ENCODE measurements at regions not wholly inside any gene's neighbourhood (a gene's known extent, or its start where the extent isn't known, plus 50 kb on each side); places are given as distances from the start of the nearest gene placed in this dataset.

GRCh38 chr2:147467441-147467840 lies 377.4 kb upstream of the ACVR2A start:
- H3K4me3 ChIP-seq (ENCODE audit: low read length): no peak overlapping the region
- H3K36me3 ChIP-seq (ENCODE audit: control insufficient read depth, insufficient read depth, low read length): no peaks in the 10 kb centered on the region
- no peaks in the 10 kb centered on the region for H3K4me1 ChIP-seq (ENCODE audit: control insufficient read depth, insufficient read depth, low read length)
- H3K27me3 ChIP-seq (ENCODE audit: control insufficient read depth, insufficient read depth, low read length): no peaks in the 10 kb centered on the region
- no peak overlapping the region for H3K27ac ChIP-seq (ENCODE audit: low read length)
- 71% methylated on average over 1 of the region's 1 CpG for WGBS (ENCODE audit: insufficient coverage)
- DNase-seq: no peak
- H3K9me3 ChIP-seq (replicated peaks; ENCODE audit: control insufficient read depth, low read depth, low read length): no peaks in the 10 kb centered on the region

DNA sequence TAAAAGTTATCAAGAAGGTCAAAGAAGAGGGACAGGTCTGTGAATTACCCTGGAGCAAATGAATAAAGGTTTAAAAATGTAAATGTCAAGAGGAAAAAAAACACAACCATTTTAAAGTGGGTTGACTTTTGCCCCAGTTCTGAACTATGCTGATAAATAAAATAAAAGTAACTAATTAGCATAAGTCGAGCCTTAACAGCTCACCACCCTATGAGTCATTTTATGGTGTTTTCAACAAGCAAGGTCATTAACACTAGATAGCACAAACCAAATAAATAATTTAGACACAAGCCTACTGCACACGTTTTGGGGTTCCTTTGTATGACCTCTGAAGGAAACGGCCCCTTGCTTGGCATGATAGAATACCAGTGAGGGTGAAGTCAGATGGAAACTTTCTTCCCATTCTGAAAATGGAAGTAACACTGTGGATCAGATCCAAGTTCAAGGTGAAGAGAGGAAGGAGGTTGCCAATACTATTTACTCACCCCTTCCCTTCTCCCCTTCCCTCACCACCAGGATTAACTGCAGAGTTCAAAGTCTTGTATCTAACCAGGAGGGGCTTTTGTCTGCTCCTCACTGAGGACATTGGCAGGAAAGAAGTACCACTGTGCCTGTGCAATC lies 380.0 kb upstream of the ACVR2A start:
- Histone ChIP-seq H3K9me3 (replicated peaks; ENCODE audit: control insufficient read depth, low read depth, low read length) (no peaks in the 10 kb centered on the region), H3K27ac (ENCODE audit: low read length) (no peak overlapping the region), H3K4me1 (ENCODE audit: control insufficient read depth, insufficient read depth, low read length) (no peaks in the 10 kb centered on the region), H3K4me3 (ENCODE audit: low read length) (no peak overlapping the region), H3K27me3 (ENCODE audit: control insufficient read depth, insufficient read depth, low read length) (no peaks in the 10 kb centered on the region), H3K36me3 (ENCODE audit: control insufficient read depth, insufficient read depth, low read length) (no peaks in the 10 kb centered on the region)
- DNase-seq: no peak
- WGBS (ENCODE audit: insufficient coverage): no CpG with 5 or more reads among the region's 3 CpGs

DNA sequence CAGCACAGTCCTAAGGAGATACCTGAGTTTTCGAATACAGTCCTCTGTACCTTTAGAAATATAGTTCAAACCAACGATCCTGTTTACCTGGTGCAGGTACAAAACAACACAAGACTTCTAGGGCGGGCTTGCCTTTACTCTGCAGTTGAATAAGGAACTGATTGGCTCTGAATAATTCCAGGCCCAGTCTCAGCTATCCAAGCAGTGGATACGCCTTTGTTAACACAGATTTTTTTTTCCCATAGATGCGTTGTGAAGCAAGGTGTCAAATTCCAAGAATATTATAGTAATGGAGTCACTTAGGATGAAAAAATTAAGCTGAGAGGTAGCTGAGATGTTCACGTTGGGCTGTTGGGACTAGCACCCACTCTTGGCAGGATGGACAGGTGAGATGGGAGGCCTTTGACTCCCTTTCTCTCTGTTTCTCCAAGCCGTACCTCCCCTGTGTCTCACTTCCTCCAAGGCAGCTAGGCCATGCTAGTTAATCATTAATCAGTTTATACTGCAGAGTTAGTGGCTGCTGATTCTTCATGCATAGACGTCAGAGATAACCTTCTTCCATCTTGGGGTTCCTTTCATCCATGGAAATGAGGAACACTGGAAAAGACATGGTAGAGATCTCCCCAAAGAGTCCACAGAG lies 380.8 kb upstream of the ACVR2A start:
- no peak for DNase-seq

DNA sequence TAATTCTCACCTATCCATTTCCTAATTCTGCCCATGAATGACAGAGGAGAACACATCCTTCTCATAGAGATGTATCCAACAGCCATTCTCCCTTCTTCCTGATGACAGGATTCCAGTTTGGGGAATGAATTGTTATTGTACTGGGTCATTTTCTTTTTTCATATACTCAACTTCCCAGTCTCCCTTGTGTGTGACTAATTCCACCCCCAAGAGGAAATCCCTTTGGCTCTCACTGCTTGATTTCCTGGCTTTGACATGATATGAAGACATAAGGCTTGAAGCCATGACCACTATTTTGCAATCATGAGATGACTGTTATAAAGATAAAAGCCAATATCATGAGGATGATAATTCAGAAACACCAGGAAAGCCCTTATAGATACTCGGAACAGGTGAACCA lies 384.7 kb upstream of the ACVR2A start:
- Histone ChIP-seq H3K9me3 (replicated peaks; ENCODE audit: control insufficient read depth, low read depth, low read length) (no peaks in the 10 kb centered on the region), H3K4me1 (ENCODE audit: control insufficient read depth, insufficient read depth, low read length) (no peaks in the 10 kb centered on the region), H3K36me3 (ENCODE audit: control insufficient read depth, insufficient read depth, low read length) (no peaks in the 10 kb centered on the region), H3K27me3 (ENCODE audit: control insufficient read depth, insufficient read depth, low read length) (no peaks in the 10 kb centered on the region), H3K4me3 (ENCODE audit: low read length) (no peak overlapping the region), H3K27ac (ENCODE audit: low read length) (no peak overlapping the region)
- no CpG with 5 or more reads among the region's 1 CpG for WGBS (ENCODE audit: insufficient coverage)
- DNase-seq: peak; percentile 18

More for the DNA sequence above, 380.8 kb upstream of the ACVR2A start:
- Histone ChIP-seq H3K4me1 (ENCODE audit: control insufficient read depth, insufficient read depth, low read length) (no peaks in the 10 kb centered on the region), H3K27ac (ENCODE audit: low read length) (no peak overlapping the region), H3K27me3 (ENCODE audit: control insufficient read depth, insufficient read depth, low read length) (no peaks in the 10 kb centered on the region), H3K4me3 (ENCODE audit: low read length) (no peak overlapping the region), H3K9me3 (replicated peaks; ENCODE audit: control insufficient read depth, low read depth, low read length) (no peaks in the 10 kb centered on the region), H3K36me3 (ENCODE audit: control insufficient read depth, insufficient read depth, low read length) (no peaks in the 10 kb centered on the region)
- WGBS (ENCODE audit: insufficient coverage): 94% methylated on average over 4 of the region's 8 CpGs

GRCh38 chr2:147456779-147457178 lies 388.1 kb upstream of the ACVR2A start:
- WGBS (ENCODE audit: insufficient coverage): 92% methylated on average over 1 of the region's 2 CpGs
- no peaks in the 10 kb centered on the region for H3K9me3 ChIP-seq (replicated peaks; ENCODE audit: control insufficient read depth, low read depth, low read length)
- H3K4me3 ChIP-seq (ENCODE audit: low read length): no peak overlapping the region
- H3K27ac ChIP-seq (ENCODE audit: low read length): no peak overlapping the region
- no peak for DNase-seq
- no peaks in the 10 kb centered on the region for H3K36me3 ChIP-seq (ENCODE audit: control insufficient read depth, insufficient read depth, low read length)
- no peaks in the 10 kb centered on the region for H3K27me3 ChIP-seq (ENCODE audit: control insufficient read depth, insufficient read depth, low read length)
- no peaks in the 10 kb centered on the region for H3K4me1 ChIP-seq (ENCODE audit: control insufficient read depth, insufficient read depth, low read length)

DNA sequence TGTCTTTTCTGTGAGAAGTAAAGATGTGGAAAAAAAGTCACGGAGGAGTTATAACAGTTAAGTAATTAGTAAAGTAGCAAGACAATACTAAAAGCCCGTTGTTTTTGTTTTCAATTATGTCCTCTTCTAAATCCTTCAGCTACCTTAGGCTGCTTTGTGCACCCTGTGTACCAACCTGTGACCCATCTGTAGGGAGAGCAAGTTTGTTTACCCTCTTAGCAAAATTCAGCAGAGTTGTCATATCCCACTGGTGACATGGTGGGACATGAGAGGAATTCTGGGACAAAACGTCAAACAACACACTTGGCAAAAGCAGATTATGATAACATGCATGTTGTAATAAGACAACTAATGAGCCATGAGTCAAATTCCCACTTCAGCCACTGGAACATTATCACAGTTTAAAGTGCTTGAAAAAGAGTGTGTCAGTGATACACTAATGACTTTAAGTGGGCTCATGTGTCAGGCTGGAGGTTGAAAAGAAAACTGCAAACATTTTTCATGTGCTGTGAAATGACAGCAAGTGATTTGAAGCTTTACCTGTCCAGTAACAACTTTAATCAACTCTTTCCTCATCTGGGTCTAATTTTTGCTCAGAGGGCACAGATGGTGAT lies 392.8 kb upstream of the ACVR2A start:
- WGBS (ENCODE audit: insufficient coverage): no CpG with 5 or more reads among the region's 3 CpGs
- H3K9me3 ChIP-seq (replicated peaks; ENCODE audit: control insufficient read depth, low read depth, low read length): no peaks in the 10 kb centered on the region
- peaks cover 4% of the 10 kb centered on the region for H3K4me1 ChIP-seq (ENCODE audit: control insufficient read depth, insufficient read depth, low read length)
- no peaks in the 10 kb centered on the region for H3K27me3 ChIP-seq (ENCODE audit: control insufficient read depth, insufficient read depth, low read length)
- H3K27ac ChIP-seq (ENCODE audit: low read length): no peak overlapping the region
- no peak for DNase-seq
- H3K4me3 ChIP-seq (ENCODE audit: low read length): no peak overlapping the region
- no peaks in the 10 kb centered on the region for H3K36me3 ChIP-seq (ENCODE audit: control insufficient read depth, insufficient read depth, low read length)

DNA sequence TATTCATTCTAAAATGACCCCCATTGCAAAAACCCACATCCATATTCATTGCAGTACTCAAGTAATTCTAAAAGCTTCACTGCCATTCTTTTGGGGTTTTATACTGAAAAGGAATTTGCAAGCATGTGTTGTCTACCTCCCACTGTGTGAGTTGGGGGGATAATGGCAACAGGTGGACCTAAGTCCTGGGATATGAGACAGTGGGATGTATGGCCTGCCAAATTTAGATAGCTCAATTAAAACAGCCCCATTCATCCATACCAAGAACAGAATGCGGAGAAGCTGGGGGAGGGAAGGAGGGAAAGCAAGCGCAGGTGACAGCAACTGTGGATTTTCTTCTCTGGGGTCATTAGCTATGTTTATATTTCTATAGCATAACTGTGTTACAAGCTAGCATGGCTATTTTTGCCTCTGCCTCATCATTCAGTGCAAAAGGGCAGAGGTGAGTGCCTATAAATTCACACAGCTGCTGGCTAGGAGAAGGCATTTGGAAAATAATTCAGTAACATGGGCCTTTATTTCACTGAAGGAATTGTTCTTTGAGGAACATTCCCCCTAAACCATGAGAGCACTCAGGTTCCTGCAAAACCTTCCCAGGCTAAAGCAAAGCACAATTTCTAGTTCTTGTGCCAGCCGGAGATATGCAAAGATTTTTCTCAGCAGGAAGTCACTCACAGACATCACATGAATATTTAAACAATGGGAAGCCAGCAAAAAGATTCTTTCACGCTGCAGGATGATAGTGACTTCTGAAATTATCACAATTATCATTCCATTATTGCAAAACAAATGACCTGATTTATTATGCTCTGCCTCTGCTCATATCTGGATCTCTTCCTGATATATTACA lies 393.9 kb upstream of the ACVR2A start:
- Histone ChIP-seq H3K27me3 (ENCODE audit: control insufficient read depth, insufficient read depth, low read length) (no peaks in the 10 kb centered on the region), H3K4me1 (ENCODE audit: control insufficient read depth, insufficient read depth, low read length) (peaks cover 4% of the 10 kb centered on the region), H3K27ac (ENCODE audit: low read length) (no peak overlapping the region), H3K9me3 (replicated peaks; ENCODE audit: control insufficient read depth, low read depth, low read length) (no peaks in the 10 kb centered on the region), H3K4me3 (ENCODE audit: low read length) (no peak overlapping the region), H3K36me3 (ENCODE audit: control insufficient read depth, insufficient read depth, low read length) (no peaks in the 10 kb centered on the region)
- no peak for DNase-seq
- 29% methylated on average over 1 of the region's 4 CpGs for WGBS (ENCODE audit: insufficient coverage)

DNA sequence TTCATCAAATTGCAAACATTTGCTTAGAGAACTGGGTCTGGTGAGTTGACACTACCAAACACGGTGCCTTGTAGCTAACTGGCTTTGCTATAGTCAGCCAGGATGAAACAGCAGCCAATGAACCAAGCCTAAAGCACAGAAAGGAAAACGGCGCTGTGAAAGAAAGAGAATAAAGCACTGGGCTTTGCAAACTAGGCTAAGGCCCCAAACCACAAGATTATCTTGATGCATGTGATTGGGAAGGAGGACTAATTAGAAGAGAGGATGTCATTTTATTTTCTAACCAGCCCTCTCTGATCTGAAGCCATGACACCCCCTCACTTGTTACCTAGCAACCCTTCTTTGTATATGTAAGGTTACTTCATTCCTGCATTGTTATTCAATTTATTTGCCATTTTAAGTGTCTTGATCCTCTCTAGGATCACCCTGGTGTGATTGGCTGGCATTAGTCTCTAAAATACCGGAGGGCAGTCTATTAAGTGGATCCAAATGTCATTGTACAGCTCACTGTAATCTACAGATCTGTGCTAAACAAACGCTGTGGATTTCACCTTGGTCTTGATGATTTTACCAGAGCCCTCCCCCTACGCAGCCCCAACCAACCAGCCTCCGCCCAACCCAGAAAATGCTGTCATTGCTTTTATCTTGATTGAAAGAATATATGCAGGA lies 395.4 kb upstream of the ACVR2A start:
- H3K27ac ChIP-seq (ENCODE audit: low read length): no peak overlapping the region
- H3K4me1 ChIP-seq (ENCODE audit: control insufficient read depth, insufficient read depth, low read length): peaks cover 4% of the 10 kb centered on the region
- WGBS (ENCODE audit: insufficient coverage): 43% methylated on average over 2 of the region's 7 CpGs
- no peak for DNase-seq
- H3K9me3 ChIP-seq (replicated peaks; ENCODE audit: control insufficient read depth, low read depth, low read length): no peaks in the 10 kb centered on the region
- no peaks in the 10 kb centered on the region for H3K27me3 ChIP-seq (ENCODE audit: control insufficient read depth, insufficient read depth, low read length)
- no peaks in the 10 kb centered on the region for H3K36me3 ChIP-seq (ENCODE audit: control insufficient read depth, insufficient read depth, low read length)
- no peak overlapping the region for H3K4me3 ChIP-seq (ENCODE audit: low read length)

GRCh38 chr2:147442816-147443215 lies 402.0 kb upstream of the ACVR2A start:
- Histone ChIP-seq H3K9me3 (replicated peaks; ENCODE audit: control insufficient read depth, low read depth, low read length) (no peaks in the 10 kb centered on the region), H3K36me3 (ENCODE audit: control insufficient read depth, insufficient read depth, low read length) (no peaks in the 10 kb centered on the region), H3K27me3 (ENCODE audit: control insufficient read depth, insufficient read depth, low read length) (no peaks in the 10 kb centered on the region), H3K4me1 (ENCODE audit: control insufficient read depth, insufficient read depth, low read length) (peaks cover 12% of the 10 kb centered on the region), H3K4me3 (ENCODE audit: low read length) (no peak overlapping the region), H3K27ac (ENCODE audit: low read length) (peak overlapping the region; percentile 47)
- WGBS (ENCODE audit: insufficient coverage): 49% methylated on average over 2 of the region's 3 CpGs
- DNase-seq: peak; percentile 90

Measured in muscle of leg (tissue), 3 donors.